NCI-H82 treated with DMSO at 0.1 percent for 48 hours (cell line): ENCODE measurements at regions not wholly inside any gene's neighbourhood (a gene's known extent, or its start where the extent isn't known, plus 50 kb on each side); places are given as distances from the start of the nearest gene placed in this dataset.

ENCODE experiments used
- DNase-seq: peaks from one replicate; lab custom pipeline; 2025; ENCODE audit not compliant: unreplicated experiment; lab: John Stamatoyannopoulos, UW

GRCh38 chr13:104764600-104764999 is 1698.4 kb upstream of the SLC10A2 start:
- no peak for DNase-seq

GRCh38 chr13:104759069-104759468 is 1692.9 kb upstream of the SLC10A2 start:
- DNase-seq: no peak

- no peak for DNase-seq
These were observed 1691.5 kb upstream of the SLC10A2 start for GRCh38 chr13:104757712-104758111.

GRCh38 chr13:104750377-104750776 is 1684.2 kb upstream of the SLC10A2 start:
- DNase-seq: no peak

- DNase-seq: peak; percentile 24
These were observed 1674.5 kb upstream of the SLC10A2 start for GRCh38 chr13:104740641-104741222.

- no peak for DNase-seq
These were observed 1671.5 kb upstream of the SLC10A2 start for GRCh38 chr13:104737713-104738112.

GRCh38 chr13:104733427-104733826 is 1667.2 kb upstream of the SLC10A2 start:
- DNase-seq: no peak

GRCh38 chr13:104715111-104715510 is 1648.9 kb upstream of the SLC10A2 start:
- no peak for DNase-seq

- DNase-seq: no peak
These were observed 1639.0 kb upstream of the SLC10A2 start for GRCh38 chr13:104705031-104705750.

GRCh38 chr13:104701591-104701990 is 1635.4 kb upstream of the SLC10A2 start:
- DNase-seq: no peak

GRCh38 chr13:104694397-104694796 is 1628.2 kb upstream of the SLC10A2 start:
- DNase-seq: no peak

GRCh38 chr13:104693126-104693525 is 1626.9 kb upstream of the SLC10A2 start:
- DNase-seq: no peak

GRCh38 chr13:104691767-104692467 is 1625.7 kb upstream of the SLC10A2 start:
- no peak for DNase-seq

GRCh38 chr13:104686484-104686883 is 1620.3 kb upstream of the SLC10A2 start:
- no peak for DNase-seq

GRCh38 chr13:104683789-104684188 is 1617.6 kb upstream of the SLC10A2 start:
- DNase-seq: no peak

GRCh38 chr13:104678161-104678560 is 1611.9 kb upstream of the SLC10A2 start:
- DNase-seq: no peak

- no peak for DNase-seq
These were observed 1605.7 kb upstream of the SLC10A2 start for GRCh38 chr13:104671901-104672300.

GRCh38 chr13:104657196-104657595 is 1591.0 kb upstream of the SLC10A2 start:
- DNase-seq: no peak

- DNase-seq: no peak
These were observed 1584.2 kb upstream of the SLC10A2 start for GRCh38 chr13:104650431-104650830.

GRCh38 chr13:104648291-104648690 is 1582.1 kb upstream of the SLC10A2 start:
- DNase-seq: no peak

- no peak for DNase-seq
These were observed 1579.6 kb upstream of the SLC10A2 start for GRCh38 chr13:104645786-104646185.

- DNase-seq: no peak
These were observed 1575.1 kb upstream of the SLC10A2 start for GRCh38 chr13:104641309-104641708.
